ENCODE measurements at regions not wholly inside any gene's neighbourhood (a gene's known extent, or its start where the extent isn't known, plus 50 kb on each side); places are given as distances from the start of the nearest gene placed in this dataset.

GRCh38 chr4:110798687-110799086 is 175.8 kb upstream of the PITX2 start:
- DNase-seq (ENCODE audit: low read depth): no peak
- peaks cover 1% of the 10 kb centered on the region; the same call in 1 of the 2 replicates for H3K27me3 ChIP-seq (ENCODE audit: control insufficient read depth, insufficient read depth, low read length)
- no peak overlapping the region for H3K4me3 ChIP-seq (ENCODE audit: low read depth, low read length)
- ChIA-PET CTCF (no interaction called here), POLR2A (no interaction called here)
- TF ChIP-seq, protein P1, sequence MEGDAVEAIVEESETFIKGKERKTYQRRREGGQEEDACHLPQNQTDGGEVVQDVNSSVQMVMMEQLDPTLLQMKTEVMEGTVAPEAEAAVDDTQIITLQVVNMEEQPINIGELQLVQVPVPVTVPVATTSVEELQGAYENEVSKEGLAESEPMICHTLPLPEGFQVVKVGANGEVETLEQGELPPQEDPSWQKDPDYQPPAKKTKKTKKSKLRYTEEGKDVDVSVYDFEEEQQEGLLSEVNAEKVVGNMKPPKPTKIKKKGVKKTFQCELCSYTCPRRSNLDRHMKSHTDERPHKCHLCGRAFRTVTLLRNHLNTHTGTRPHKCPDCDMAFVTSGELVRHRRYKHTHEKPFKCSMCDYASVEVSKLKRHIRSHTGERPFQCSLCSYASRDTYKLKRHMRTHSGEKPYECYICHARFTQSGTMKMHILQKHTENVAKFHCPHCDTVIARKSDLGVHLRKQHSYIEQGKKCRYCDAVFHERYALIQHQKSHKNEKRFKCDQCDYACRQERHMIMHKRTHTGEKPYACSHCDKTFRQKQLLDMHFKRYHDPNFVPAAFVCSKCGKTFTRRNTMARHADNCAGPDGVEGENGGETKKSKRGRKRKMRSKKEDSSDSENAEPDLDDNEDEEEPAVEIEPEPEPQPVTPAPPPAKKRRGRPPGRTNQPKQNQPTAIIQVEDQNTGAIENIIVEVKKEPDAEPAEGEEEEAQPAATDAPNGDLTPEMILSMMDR (IDR thresholded peaks at IDR 0.05; ENCODE audit: insufficient read depth, low read depth, low read length): no peak
- no peaks in the 10 kb centered on the region for H3K36me3 ChIP-seq (ENCODE audit: control insufficient read depth, insufficient read depth, low read length)

DNA sequence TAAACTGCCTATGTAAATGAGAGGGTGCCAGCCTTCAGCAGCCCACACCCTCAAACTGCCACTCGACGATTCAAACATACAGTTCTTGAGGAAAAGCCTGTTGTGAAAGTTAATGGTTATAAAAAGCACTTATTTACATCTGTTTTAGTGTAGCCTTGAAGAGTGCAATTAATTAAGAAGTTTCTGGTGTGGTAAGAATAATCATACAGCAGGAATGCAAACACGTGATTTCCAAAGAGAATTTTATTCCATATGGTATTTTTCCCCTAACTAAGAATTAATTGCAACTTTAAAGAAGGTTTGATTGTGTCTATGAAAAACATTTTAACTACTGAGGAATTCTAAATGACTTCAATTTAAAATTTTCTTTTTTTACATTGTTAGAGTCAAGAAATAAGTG is 176.3 kb upstream of the PITX2 start:
- no peaks in the 10 kb centered on the region for H3K36me3 ChIP-seq (ENCODE audit: control insufficient read depth, insufficient read depth, low read length)
- POLR2A ChIA-PET: no interaction called here
- no peak overlapping the region for H3K4me3 ChIP-seq (ENCODE audit: low read depth, low read length)

DNA sequence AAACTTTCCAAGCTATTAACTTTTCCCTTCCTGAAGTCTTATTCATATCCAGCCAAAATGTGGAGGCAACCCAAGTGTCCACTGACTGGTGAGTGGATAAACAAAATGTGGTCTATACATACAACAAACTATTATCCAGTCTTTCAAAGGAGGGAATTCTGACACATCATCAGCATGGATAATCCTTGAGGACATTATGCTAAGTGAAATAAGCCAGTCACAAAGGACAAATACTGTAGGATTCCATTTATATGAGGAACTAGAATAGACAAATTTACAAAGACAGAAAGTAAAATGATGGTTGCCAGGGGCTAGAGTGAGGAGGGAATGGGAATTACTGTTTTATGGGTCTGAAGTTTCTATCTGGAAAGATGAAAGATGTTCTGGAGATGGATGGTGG is 178.7 kb upstream of the PITX2 start:
- TF ChIP-seq, protein P1 (IDR thresholded peaks at IDR 0.05; ENCODE audit: insufficient read depth, low read depth, low read length): no peak
- Histone ChIP-seq H3K27me3 (ENCODE audit: control insufficient read depth, insufficient read depth, low read length) (peaks cover 1% of the 10 kb centered on the region; the same call in 1 of the 2 replicates), H3K36me3 (ENCODE audit: control insufficient read depth, insufficient read depth, low read length) (no peaks in the 10 kb centered on the region), H3K4me3 (ENCODE audit: low read depth, low read length) (no peak overlapping the region)
- no peak for DNase-seq (ENCODE audit: low read depth)
- POLR2A ChIA-PET: no interaction called here
- CTCF ChIA-PET: no interaction called here

More for the DNA sequence above, 176.3 kb upstream of the PITX2 start:
- no peak for DNase-seq (ENCODE audit: low read depth)
- TF ChIP-seq, protein P1 (IDR thresholded peaks at IDR 0.05; ENCODE audit: insufficient read depth, low read depth, low read length): no peak
- peaks cover 1% of the 10 kb centered on the region; the same call in 1 of the 2 replicates for H3K27me3 ChIP-seq (ENCODE audit: control insufficient read depth, insufficient read depth, low read length)
- CTCF ChIA-PET: no interaction called here

DNA sequence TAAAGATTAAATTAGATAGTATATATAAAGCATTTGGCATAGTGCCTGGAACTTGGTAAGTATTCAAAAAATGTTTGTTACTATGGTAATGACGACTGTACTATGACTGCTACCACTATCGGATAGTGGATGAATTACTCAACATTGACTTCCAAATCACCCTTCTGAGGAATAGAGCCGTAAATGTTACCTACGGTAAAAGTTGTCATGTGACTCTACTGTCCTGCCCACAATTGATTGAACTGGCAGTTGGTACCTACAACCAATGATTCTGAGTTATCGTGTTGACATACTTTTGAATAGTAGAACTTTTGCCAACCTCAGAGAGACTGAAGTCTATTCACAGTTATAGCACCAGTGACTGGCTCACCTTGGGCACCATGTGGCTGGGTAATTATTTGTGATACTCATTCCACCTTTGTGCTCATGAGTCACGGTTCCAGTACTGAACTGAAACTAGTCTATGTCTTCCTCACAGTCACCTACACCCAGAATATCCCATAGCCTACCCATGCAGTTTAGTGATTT is 185.5 kb upstream of the PITX2 start:
- CTCF ChIA-PET: no interaction called here
- POLR2A ChIA-PET: no interaction called here
- DNase-seq (ENCODE audit: low read depth): no peak
- Histone ChIP-seq H3K36me3 (ENCODE audit: control insufficient read depth, insufficient read depth, low read length) (no peaks in the 10 kb centered on the region), H3K4me3 (ENCODE audit: low read depth, low read length) (no peak overlapping the region), H3K27me3 (ENCODE audit: control insufficient read depth, insufficient read depth, low read length) (no peaks in the 10 kb centered on the region)
- TF ChIP-seq, protein P1 (IDR thresholded peaks at IDR 0.05; ENCODE audit: insufficient read depth, low read depth, low read length): no peak

GRCh38 chr4:110815950-110816349 is 193.1 kb upstream of the PITX2 start:
- H3K27me3 ChIP-seq (ENCODE audit: control insufficient read depth, insufficient read depth, low read length): no peaks in the 10 kb centered on the region
- ChIA-PET CTCF (interaction anchor here (1.1 kb wide), 1 partner anchor 45 kb away, joined by 4 read pairs; no protein-coding TSS in a partner anchor), POLR2A (no interaction called here)
- no peak for DNase-seq (ENCODE audit: low read depth)
- TF ChIP-seq, protein P1 (IDR thresholded peaks at IDR 0.05; ENCODE audit: insufficient read depth, low read depth, low read length): no peak
- H3K4me3 ChIP-seq (ENCODE audit: low read depth, low read length): no peak overlapping the region
- H3K36me3 ChIP-seq (ENCODE audit: control insufficient read depth, insufficient read depth, low read length): no peaks in the 10 kb centered on the region
